ENCODE measurements at regions not wholly inside any gene's neighbourhood (a gene's known extent, or its start where the extent isn't known, plus 50 kb on each side); places are given as distances from the start of the nearest gene placed in this dataset.
"Not testable (repeated sequence)": the region's sequence is repeated elsewhere in the genome, so short reads cannot be mapped to it uniquely, and the experiment has no call there.

DNA sequence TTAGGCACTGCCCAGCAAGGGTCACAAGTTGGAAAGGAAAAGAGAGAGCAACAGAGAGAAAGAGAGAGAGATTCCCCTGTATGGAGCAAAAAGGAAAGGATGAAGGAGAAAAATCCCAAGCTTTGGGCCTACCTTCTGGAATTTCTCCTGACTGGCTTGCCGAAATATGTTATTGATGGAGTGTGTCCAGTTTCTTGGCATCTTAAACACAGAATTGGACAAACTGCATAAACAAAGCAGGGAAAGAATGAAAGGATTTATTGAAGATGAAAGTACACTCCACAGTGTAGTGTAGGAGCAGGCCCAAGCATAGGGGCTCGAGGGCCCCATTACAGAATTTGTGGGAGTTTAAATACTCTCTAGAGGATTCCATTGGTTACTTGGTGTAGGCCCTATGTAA lies 627.8 kb upstream of the CNTNAP2 start:
- intact Hi-C loops (cut with DNase I) = no loop called here
- no peak for DNase-seq

DNA sequence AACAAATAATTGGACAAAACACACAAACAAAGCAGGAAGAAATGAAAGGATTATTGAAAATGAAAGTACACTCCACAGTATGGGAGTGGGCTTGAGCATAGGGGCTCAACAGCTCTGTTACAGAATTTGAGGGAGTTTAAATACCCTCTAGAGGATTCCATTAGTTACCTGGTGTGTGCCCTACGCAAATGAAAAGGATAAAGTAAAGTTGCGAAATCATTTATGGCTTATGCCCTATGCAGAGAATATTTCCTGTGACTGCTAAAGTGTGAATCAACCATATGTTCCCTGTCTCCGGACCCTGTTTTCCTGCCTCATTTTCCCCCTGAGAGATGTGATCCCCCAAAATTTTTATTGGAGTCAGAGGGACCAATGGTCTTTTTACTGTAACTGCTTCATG lies 634.6 kb upstream of the CNTNAP2 start:
- intact Hi-C loops (cut with DNase I) = no loop called here

GRCh38 chr7:145478541-145478940 lies 638.1 kb upstream of the CNTNAP2 start:
- DNase-seq = no peak
- intact Hi-C loops (cut with DNase I) = no loop called here

More for the DNA sequence above, 634.6 kb upstream of the CNTNAP2 start:
- no peak for DNase-seq

DNA sequence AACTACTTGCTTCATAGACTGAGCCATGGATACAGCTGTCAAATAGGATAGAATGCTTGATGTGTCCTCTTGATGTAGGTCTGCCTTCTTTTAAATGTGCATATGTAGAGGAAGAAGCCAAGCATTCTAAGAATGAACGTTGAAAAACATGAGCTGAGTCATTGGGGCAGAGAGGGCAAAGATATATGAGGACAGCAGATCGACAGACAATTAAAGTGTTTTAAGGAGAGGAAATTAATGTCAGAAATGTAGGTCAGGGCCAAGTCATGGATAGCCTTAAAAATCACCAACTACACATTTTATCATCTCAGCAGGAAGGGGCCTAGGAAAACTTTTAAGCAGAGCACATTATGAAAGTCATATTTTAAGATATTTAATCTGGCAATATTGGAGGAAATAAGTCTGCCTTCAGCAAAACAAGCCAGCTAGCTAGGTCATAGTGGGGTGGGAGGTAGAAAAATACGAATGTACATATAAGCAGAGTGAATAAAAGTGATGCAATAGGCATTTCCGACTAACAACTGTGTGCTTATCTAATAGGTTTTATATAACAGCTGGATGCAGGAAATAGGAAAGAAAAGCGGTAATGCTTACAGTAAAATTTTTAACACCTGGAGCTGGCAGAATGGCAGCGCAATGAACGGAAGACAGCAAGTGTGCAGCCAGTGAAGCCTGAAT lies 638.3 kb upstream of the TPK1 start:
- intact Hi-C loops (cut with DNase I) = no loop called here
- DNase-seq = no peak

DNA sequence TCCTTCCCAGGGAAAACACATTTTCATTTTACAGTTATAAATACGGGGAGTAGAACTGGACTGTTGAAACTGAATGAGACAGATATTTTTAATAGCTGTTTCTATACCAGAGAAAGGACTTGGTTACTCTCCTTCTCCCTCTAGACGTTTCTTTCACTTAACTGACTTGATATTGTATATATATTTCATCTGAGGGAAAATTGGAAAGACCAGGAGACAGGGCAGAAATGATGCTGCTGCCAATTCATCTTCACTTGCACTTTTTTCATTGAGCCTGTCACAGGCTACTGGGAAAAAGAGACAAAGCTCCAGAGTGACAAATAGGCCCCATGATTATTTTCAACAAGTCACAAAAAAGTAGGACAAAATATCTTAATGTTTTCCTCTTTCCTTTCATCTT lies 636.0 kb upstream of the TPK1 start:
- DNase-seq = no peak
- intact Hi-C loops (cut with DNase I) = no loop called here

GRCh38 chr7:145464287-145464686 lies 628.4 kb upstream of the TPK1 start:
- intact Hi-C loops (cut with DNase I) = no loop called here

DNA sequence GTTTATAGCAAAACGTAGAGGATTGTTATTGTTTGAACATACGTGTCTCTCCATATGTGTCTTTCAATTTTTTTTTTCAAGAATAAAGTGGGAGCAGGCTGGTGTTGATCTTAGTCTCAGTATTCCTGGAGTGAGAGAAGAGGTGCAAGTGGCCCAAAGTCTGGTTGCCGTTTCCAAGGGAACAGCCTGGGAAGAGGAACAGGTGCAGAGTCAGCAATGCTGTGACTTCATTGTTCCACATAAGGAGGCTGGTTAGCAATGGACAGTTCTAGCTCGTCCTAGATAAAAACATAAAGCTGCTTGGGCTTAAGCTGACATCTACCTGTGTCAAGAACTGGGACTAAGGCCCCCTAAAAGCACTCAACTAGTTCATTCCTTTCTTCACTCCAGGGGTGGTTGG lies 626.6 kb upstream of the TPK1 start:
- intact Hi-C loops (cut with DNase I) = no loop called here
- DNase-seq = no peak

More at GRCh38 chr7:145464287-145464686, 628.4 kb upstream of the TPK1 start:
- no peak for DNase-seq

DNA sequence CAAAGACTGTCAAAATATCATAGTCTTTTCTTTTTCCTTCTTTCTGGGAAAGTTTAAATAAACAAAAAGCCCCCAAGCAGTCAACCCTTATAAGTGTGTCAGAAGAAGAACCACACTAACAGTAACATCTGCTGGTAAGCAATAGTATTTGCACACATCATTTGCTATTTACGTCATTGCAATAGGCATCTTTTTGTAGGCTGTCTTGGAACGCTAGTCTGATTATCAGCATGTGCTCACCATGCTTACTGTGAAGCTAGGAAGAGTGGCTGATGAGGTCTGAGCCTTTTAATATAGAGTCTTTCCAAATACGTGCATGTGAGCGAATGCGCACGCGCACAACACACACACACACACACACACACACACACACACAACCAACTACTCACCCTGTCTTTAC lies 599.0 kb upstream of the TPK1 start:
- intact Hi-C loops (cut with DNase I) = no loop called here
- no peak for DNase-seq

- intact Hi-C loops (cut with DNase I) = no loop called here
- DNase-seq = no peak
These were observed 596.0 kb upstream of the TPK1 start for GRCh38 chr7:145431834-145432233.

DNA sequence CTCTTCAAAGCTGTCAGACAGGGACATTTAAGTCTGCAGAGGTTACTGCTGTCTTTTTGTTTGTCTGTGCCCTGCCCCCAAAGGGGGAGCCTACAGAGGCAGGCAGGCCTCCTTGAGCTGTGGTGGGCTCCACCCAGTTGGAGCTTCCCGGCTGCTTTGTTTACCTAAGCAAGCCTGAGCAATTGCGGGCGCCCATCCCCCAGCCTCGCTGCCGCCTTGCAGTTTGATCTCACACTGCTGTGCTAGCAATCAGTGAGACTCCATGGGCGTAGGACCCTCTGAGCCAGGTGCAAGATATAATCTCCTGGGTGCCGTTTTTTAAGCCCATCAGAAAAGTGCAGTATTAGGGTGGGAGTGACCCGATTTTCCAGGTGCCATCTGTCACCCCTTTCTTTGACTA lies 582.6 kb upstream of the TPK1 start:
- peak in 1 of 10 donors; percentile 34 for DNase-seq
- intact Hi-C loops (cut with DNase I) = not testable (repeated sequence)

- intact Hi-C loops (cut with DNase I) = no loop called here
- DNase-seq = no peak
These were observed 575.2 kb upstream of the TPK1 start for GRCh38 chr7:145411066-145411465.

DNA sequence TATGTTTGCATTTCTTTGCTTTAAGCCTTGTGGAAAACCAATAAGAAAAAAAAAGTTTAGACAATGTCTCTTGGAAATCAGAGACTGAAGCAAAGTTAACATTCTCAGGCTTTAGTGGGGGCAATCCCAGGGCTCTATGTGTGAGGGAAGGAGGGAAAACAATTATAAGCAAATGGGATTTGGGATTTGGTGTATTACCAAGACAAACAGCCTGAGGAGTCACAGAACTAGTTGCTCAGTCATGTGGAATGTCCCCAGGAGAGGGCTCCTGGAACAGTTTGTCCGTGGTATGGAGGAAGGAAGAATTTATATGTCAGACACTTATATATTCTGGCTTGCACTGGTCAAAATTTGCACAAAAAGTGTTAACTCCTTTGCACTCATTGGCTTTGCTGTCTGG lies 562.9 kb upstream of the TPK1 start:
- intact Hi-C loops (cut with DNase I) = no loop called here
- no peak for DNase-seq

GRCh38 chr7:145394126-145394525 lies 558.3 kb upstream of the TPK1 start:
- intact Hi-C loops (cut with DNase I) = no loop called here
- DNase-seq = no peak

DNA sequence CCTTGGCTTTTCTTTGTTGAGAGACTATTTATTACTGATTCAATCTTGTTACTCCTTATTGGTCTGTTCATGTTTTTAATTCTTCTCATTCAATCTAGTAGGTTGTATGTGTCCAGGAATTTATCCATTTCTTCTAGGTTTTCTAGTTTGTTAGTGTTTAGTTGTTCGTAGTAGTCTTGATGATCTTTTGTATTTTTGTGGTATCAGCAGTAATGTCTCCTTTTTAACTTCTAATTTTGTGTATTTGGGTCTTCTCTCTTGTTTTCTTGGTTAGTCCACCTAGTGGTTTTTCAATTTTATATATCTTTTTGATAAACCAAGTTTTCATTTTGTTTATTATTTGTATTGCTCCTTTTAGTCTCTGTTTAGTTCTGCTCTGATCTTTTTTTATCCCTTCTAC lies 546.9 kb upstream of the TPK1 start:
- intact Hi-C loops (cut with DNase I) = no loop called here
- DNase-seq = no peak

DNA sequence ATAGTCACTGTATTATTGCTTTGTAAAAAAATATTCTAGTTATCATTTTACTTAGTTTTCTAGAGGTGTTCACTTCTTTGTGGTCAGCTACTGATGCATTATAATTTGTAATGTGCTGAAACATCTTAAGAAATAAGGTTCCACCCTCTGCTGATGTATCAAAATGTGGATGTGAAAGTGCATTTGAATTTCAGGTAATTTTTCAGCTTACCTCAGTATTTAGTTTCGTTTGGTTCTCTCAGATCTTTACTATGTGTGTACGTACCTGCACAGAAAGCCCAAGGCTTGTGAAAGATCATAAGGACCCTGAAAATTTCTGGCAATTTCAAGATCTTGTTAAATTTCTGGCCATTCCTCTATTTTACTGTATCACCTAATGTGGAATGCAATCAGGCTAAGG lies 542.3 kb upstream of the TPK1 start:
- no peak for DNase-seq
- intact Hi-C loops (cut with DNase I) = no loop called here

DNA sequence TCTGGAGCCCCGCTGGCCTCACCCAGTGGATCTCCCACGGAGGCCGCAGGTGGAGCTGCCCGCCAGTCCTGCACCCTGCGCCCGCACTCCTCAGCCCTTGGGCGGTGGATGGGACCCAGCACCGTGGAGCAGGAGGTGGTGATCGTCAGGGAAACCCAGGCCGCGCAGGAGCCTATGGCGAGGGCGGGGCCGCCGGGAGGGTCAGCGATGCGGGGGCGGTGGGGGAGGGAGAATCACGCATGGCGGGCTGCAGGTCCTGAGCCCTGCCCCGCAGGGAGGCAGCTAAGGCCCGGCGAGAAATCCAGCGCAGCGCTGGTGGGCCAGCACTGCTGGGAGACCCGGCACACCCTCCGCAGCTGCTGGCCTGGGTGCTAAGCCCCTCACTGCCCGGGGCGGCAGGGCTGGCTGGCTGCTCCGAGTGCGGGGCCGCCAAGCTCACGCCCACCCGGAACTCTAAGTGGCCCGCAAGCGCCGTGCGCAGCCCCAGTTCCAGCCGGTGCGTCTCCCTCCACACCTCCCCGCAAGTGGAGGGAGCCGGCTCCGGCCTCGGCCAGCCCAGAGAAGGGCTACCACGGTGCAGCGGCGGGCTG lies 524.8 kb upstream of the TPK1 start:
- intact Hi-C loops (cut with DNase I) = no loop called here
- DNase-seq = peak in 2 of 10 donors; percentile 75 to 77

- no peak for DNase-seq
These were observed 514.5 kb upstream of the TPK1 start for GRCh38 chr7:145350334-145350733.

GRCh38 chr7:145349452-145349851 lies 513.6 kb upstream of the TPK1 start:
- intact Hi-C loops (cut with DNase I); DNase-seq: not testable (repeated sequence)

More at GRCh38 chr7:145350334-145350733, 514.5 kb upstream of the TPK1 start:
- intact Hi-C loops (cut with DNase I) = no loop called here

DNA sequence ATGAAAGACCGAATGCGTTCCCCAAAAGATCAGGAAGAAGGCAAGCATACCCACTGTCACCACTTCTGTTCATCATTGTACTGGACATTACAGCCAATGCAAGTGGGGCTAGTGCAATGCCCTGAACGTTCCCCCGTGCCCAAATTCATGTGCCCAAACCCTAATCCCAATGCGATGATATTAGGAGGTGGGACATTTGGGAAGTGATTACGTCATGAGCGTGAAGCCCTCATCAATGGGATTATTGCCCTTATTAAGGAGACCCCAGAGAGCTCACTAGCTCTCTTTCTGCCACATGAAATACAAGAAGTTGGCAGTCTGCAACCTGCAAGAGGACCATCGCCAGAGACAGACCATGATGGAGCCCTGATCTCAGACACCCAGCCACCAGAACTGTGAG lies 511.4 kb upstream of the TPK1 start:
- intact Hi-C loops (cut with DNase I) = no loop called here
- DNase-seq = no peak

GRCh38 chr7:145339319-145339718 lies 503.5 kb upstream of the TPK1 start:
- intact Hi-C loops (cut with DNase I) = no loop called here
- DNase-seq = no peak

DNA sequence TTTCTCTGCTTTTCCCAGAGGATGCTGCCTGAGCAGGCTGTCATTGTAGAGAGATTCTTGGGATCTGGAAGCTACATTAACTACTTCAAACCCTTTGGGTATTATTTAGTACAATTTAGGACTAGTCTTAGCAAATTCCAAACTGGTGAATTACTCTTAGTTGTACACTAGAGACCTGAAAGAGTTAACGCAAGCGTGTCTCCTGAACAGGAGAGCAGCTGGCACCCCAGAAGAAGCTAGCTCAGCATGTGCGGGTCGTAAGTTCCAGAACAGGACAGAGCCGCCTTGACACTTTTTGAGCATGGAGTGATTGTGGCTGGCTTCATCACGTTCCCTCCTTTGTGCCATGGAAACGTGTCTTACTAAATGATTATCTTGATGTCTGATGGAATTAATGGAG lies 495.7 kb upstream of the TPK1 start:
- DNase-seq = no peak
- intact Hi-C loops (cut with DNase I) = no loop called here

DNA sequence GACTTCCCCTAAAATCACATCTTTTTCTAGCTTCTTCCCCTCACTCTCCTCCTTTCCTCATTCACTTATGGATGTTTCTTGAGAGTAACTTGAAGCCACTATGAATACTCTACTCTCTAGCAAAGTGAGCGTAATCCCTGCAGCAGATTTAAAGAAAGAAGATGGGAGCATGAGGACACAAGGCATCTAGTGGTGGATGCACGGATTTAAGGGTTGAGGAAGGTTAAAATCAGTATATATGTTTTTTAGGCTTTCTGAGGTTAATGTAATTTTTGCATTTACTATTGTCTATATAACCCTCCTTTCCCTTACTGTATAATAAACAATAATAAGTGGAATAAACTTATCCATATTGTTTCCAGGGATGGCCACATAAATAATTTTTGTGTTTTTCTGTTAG lies 495.2 kb upstream of the TPK1 start:
- DNase-seq = no peak
- intact Hi-C loops (cut with DNase I) = no loop called here

DNA sequence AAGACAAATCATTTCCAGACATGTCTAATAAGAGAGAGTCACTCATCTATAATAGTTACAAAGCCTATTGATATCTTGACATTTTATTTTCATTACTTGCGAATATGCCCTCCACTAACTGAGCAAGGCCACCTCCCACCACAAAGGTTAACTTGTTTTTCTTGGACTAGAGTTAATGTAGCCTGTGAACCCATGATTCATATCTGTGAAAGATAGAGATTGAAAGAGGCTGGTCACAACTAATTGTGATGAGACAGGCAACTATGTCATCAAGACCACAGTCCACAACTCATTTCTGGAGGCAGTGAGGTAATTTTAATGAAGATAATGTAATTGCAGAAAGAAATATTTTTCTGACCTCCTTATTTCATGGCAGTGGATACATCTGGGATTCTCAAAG lies 491.8 kb upstream of the TPK1 start:
- no peak for DNase-seq
- intact Hi-C loops (cut with DNase I) = no loop called here
